Fibroblast of skin of left quadriceps (primary cell): ENCODE measurements at regions not wholly inside any gene's neighbourhood (a gene's known extent, or its start where the extent isn't known, plus 50 kb on each side); places are given as distances from the start of the nearest gene placed in this dataset.

Source experiments
- DNase-seq, 2 experiments: peaks; one replicate each; pipeline ENCODE4 v3.0.0-alpha.2; 2013; ENCODE audit warnings: low read depth in 2 of 2

- DNase-seq = no peak
These were observed 232.5 kb upstream of the ZP4 start for GRCh38 chr1:238123201-238123600.

DNA sequence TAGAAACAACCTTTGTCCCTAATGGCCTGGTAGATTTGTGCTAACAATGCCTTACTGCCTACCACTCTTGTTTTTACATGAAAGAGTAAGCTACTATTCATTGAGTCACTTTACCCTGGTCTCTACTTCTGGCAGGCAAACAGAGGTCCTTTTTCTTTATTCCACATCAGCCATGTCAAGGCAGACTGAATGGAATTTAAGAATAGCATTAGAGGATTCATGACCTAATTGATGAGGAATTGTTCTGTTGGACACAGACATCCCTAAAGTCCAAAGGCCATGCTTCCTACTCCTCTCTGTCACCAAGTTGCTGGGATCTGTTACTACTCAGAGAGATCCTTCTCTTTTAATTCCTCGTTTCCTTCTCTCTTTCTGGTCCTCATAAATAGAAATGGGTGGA lies 229.1 kb upstream of the ZP4 start:
- no peak for DNase-seq

- DNase-seq = no peak
These were observed 228.3 kb upstream of the ZP4 start for GRCh38 chr1:238119060-238119459.

GRCh38 chr1:238115852-238116251 lies 225.1 kb upstream of the ZP4 start:
- no peak for DNase-seq

GRCh38 chr1:238112952-238113621 lies 222.4 kb upstream of the ZP4 start:
- no peak for DNase-seq

DNA sequence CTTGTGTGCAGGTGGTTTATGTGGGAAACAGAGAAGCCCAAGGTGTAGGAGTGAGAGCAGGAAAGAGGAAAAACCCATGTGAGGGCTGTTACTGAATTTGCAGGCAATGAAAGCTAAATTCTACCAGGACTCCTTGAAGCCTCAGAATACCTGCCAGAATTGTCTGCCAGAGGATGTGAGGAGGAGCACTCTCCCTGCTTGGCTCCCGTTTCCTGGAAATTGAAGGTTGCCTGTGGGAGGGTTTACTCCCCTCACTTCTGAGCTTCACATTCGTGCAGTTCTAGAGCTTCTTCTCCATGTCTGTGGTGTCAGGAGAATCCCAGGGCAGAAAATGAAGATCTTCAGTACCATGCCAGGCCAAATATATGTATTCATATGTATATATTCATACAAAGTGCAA lies 220.8 kb upstream of the ZP4 start:
- DNase-seq = no peak

DNA sequence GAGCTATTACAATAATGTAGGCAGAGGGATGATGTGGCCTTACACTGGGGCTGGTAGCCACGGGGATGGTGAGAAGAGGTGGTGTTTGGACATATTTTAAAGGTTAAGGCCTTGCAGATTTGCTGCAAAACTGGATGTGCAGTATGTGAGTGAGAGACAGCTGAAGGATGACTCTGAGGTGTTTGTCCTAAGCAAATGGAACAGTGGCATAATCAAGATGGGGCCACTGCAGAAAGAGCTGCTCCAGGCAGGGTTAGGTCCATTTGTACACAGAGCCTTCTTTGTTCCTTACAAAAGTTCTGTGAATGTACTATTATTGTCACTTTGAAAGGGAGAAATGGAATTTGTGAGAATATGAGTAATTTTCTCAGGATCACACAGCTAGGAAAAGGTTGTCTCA lies 220.4 kb upstream of the ZP4 start:
- no peak for DNase-seq

DNA sequence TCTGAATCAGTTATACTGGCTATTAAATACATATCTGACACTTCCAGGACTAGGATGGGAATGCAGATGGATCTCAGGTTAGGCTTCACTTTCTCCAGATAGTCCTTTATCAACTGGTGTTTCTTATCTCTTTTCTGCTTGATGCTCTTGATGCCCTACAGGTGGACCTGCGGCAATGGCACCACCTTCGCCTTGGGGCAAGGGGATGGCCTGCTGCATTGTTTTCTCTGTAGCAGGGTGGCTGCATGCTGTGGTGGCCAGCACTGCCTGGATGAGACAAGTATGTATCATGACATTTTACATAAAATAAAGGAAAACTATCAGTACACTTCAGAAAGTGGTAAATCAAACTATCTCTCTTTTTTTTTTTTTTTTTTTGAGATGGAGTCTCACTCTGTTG lies 217.7 kb upstream of the ZP4 start:
- no peak for DNase-seq

DNA sequence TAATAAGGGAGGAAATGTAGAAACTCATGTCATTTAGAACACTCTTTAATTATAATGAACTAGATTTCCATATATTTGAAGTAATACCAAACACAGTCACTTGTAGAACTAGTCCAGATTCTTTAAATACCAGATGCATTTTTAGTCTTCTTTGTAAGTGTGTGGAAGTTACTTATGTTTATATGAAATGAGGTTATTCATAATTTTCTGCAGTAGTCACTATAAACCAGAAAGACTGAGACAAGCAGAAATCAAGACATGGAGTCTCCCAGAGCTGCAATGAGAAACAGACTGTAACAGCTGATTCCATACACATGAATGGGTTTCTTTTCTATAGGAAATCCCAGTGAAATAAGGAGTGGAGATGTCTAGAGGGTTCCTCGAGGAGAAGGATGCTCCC lies 216.6 kb upstream of the ZP4 start:
- no peak for DNase-seq

DNA sequence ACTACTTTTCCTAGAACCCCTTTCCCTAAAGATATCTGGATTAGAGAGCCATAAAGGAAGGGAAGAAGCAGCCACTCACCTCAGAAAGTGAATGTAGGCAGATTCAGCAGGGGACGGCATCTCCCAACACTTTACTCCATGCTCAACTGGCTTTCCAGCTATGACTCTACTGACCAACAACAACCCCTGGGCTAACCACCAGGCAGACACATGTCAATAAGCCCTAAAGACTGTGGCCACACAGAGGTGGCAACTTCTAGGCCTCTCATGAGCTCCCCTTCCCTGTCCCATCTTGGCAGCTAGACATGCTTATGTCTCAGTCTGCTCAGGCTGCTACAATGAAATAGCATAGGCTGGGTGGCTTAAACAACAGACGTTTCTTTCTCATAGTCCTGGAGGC lies 214.0 kb upstream of the ZP4 start:
- DNase-seq = no peak

- no peak for DNase-seq
These were observed 211.2 kb upstream of the ZP4 start for GRCh38 chr1:238101923-238102322.

- no peak for DNase-seq
These were observed 209.1 kb upstream of the ZP4 start for GRCh38 chr1:238099871-238100270.

GRCh38 chr1:238089615-238090014 lies 198.9 kb upstream of the ZP4 start:
- no peak for DNase-seq

- no peak for DNase-seq
These were observed 198.0 kb upstream of the ZP4 start for GRCh38 chr1:238088560-238089290.

- DNase-seq = no peak
These were observed 183.3 kb upstream of the ZP4 start for GRCh38 chr1:238073991-238074390.

- no peak for DNase-seq
These were observed 180.3 kb upstream of the ZP4 start for GRCh38 chr1:238071061-238071460.

- DNase-seq = peak; percentile 74
These were observed 172.7 kb upstream of the ZP4 start for GRCh38 chr1:238063454-238063853.

- DNase-seq = peak; percentile 38 to 39
These were observed 171.4 kb upstream of the ZP4 start for GRCh38 chr1:238061967-238062613.

GRCh38 chr1:238060061-238060460 lies 169.3 kb upstream of the ZP4 start:
- DNase-seq = no peak

- DNase-seq = peak; percentile 5 to 9
These were observed 162.0 kb upstream of the ZP4 start for GRCh38 chr1:238052496-238053266.

DNA sequence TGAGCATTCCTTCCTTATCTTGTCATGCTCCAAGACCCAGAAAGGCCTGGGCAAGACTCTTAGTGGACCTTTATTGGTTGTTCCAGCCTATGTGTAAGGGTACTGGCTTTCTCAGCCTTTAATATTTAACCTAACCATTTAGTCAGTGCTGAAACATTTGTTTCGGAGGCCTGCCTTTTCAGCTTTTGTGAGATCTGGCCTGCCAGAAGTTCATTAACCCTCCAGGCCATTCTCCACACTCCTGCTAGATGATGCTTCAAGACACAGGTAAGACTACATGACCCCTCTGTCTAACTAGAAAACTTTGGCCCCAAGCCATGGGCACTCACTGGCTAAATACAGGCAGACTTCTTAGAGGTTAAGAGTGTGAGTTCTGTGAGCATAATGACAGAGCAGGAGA lies 138.4 kb upstream of the ZP4 start:
- DNase-seq = no peak

GRCh38 chr1:238027366-238027765 lies 136.6 kb upstream of the ZP4 start:
- DNase-seq = no peak
